Cardiac septum (tissue), 1 donor: ENCODE measurements at regions not wholly inside any gene's neighbourhood (a gene's known extent, or its start where the extent isn't known, plus 50 kb on each side); places are given as distances from the start of the nearest gene placed in this dataset.

Experiments used
- DNase-seq: peaks from one replicate; pipeline ENCODE4 v3.0.0-alpha.2; 2020; ENCODE audit warnings: low spot score
- intact Hi-C: fragments of 100-400 bp; cut with DNase I; formaldehyde crosslinking; loops from one replicate; pipeline ENCODE4 v1.14.0; 2022
- donor health status: DM: no; HTN: no; CAD: no.

- no peak for DNase-seq
- intact Hi-C loops: no loop called here
These were observed 198.7 kb upstream of the STXBP5 start for GRCh38 chr6:147005499-147005898.

- intact Hi-C loops: no loop called here
These were observed 196.8 kb upstream of the STXBP5 start for GRCh38 chr6:147007441-147007840.

DNA sequence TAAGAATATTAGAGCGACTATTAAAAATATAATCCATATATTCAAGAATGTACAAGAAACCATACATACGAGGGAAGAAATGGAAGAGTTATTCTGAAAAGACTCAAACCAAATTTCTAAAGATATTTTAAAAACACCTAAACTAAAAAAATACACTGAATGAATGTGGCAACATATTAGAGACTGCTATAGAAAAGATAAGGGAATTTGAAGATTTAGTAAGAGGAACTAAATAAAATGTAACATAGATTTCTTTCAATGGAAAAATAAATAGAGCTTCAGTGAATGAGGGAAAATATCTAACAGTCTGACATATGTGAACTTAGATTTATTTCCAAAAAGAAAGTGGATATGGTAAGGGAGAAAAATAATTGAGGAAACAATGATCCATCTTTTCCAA is 194.9 kb upstream of the STXBP5 start:
- no peak for DNase-seq
- intact Hi-C loops: no loop called here

More at GRCh38 chr6:147007441-147007840, 196.8 kb upstream of the STXBP5 start:
- no peak for DNase-seq

GRCh38 chr6:147015674-147016073 is 188.5 kb upstream of the STXBP5 start:
- DNase-seq: no peak
- intact Hi-C loops: no loop called here

GRCh38 chr6:147016440-147016839 is 187.8 kb upstream of the STXBP5 start:
- DNase-seq: no peak
- intact Hi-C loops: no loop called here

- DNase-seq: no peak
- intact Hi-C loops: no loop called here
These were observed 187.1 kb upstream of the STXBP5 start for GRCh38 chr6:147017153-147017552.

DNA sequence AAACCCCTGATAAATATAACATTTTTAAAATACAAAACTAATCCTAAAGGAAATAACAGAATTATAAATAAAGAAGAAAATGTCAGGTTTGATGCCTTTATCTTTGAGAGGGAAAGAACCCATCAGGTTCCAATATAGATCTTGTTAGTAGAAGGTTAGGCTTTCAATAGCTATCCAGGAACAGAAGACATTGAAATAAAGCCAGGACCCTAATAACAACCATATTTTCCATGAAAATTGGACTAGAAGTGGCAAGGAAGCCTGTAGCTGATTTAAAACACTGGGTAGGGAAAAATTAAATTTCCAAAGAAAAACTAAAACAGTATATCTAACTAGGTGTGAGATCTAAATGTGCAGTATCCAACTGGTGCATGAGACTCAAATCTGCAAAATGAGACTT is 185.2 kb upstream of the STXBP5 start:
- no peak for DNase-seq
- intact Hi-C loops: no loop called here

DNA sequence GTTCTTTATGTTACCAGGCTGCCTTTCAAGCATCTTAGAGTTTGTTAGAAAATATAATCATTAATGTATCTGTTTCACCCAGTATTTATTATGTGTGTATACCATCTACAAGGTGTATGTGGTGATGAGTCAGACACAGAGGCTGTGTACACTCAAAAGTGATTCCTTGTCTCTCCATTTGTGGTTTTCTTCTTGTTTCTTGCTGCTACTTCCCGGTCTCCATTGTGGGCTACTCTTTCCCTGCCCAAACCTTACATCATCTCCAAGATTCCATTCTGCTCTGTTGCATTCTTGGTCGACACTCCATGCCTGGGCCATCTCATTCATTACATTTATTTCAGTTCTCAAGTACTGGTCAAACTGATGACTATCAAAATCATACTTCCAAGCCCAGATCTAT is 182.2 kb upstream of the STXBP5 start:
- intact Hi-C loops: no loop called here
- no peak for DNase-seq

GRCh38 chr6:147023148-147023547 is 181.1 kb upstream of the STXBP5 start:
- intact Hi-C loops: no loop called here
- no peak for DNase-seq

DNA sequence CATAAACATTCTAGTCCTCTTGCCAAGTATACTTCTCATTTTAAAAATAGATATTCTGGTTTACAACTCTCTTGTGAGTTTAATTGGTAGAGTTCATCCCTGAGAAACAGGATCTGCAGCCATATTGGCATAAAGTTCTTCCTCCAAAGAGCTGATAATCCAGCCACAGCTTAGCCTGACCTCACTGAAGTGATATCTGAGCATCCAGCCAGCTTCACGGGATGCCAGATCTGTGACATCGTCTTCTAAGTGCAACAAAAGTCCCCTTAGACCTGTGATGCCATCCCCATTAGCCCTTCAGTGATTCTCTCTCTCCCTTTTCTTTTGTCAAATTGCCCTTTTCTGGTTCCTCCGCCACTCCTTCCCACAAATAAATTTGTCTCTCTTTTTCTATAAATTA is 180.6 kb upstream of the STXBP5 start:
- no peak for DNase-seq
- intact Hi-C loops: no loop called here

DNA sequence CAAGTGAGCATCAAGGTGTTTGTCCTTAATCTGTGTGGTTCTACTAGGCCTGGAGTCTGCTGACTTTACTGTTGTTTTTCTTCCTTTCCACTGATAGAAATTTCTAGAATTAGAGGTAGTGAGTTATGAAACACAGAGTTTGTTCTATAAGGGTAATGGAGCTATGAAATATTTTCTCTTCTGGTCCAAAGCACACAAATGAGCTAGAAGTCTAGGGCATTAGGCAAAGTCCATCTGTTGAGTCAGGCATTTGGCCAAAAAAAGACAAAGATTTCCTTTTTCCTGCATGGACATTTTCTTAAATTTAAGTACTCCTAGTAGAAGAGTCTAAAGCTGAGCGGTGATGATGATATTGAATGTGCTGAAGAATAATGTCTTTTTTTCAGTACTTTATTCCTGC is 174.3 kb upstream of the STXBP5 start:
- intact Hi-C loops: no loop called here
- no peak for DNase-seq

DNA sequence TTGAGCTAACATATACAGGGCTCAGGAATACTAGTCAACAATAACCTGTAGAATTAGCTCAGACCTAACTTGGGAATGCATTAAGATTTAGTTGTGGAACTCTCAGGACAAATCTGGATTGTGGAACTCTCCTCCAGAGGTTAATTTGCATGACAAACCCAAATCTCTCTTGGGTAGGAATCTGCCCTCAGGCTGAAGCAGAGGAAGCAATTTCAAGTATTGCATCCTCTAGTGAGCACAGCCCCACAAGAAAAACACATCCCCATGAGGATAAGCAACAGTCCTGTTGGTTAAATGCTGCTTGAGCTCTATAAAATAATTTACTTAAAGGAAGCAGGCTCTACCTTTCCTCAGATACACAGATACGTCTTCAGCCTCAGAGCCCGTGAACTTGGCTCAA is 170.9 kb upstream of the STXBP5 start:
- intact Hi-C loops: no loop called here
- no peak for DNase-seq

DNA sequence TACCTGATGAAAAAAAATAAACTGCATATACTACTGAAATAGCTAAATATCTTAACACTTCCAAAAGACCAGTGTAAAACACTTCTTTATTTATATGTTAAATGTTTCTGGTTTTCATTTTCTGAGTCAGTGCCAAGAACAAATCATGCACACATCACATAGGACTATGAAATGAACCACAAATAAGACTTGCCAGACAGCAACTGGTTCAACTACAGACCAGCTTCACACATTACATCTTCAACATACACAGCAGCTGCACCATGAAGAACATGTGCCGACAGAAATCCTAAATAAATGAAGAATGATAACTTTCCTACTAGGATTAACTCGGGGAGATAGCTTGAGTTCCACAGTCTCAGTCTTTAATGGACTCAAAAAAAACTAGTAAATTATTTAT is 168.3 kb upstream of the STXBP5 start:
- intact Hi-C loops: no loop called here
- no peak for DNase-seq

- no peak for DNase-seq
- intact Hi-C loops: no loop called here
These were observed 166.3 kb upstream of the STXBP5 start for GRCh38 chr6:147037881-147038280.

- intact Hi-C loops: no loop called here
These were observed 163.9 kb upstream of the STXBP5 start for GRCh38 chr6:147040121-147040910.

GRCh38 chr6:147042679-147043078 is 161.5 kb upstream of the STXBP5 start:
- DNase-seq: no peak
- intact Hi-C loops: no loop called here

More at GRCh38 chr6:147040121-147040910, 163.9 kb upstream of the STXBP5 start:
- no peak for DNase-seq

- intact Hi-C loops: no loop called here
- no peak for DNase-seq
These were observed 160.2 kb upstream of the STXBP5 start for GRCh38 chr6:147043994-147044477.

DNA sequence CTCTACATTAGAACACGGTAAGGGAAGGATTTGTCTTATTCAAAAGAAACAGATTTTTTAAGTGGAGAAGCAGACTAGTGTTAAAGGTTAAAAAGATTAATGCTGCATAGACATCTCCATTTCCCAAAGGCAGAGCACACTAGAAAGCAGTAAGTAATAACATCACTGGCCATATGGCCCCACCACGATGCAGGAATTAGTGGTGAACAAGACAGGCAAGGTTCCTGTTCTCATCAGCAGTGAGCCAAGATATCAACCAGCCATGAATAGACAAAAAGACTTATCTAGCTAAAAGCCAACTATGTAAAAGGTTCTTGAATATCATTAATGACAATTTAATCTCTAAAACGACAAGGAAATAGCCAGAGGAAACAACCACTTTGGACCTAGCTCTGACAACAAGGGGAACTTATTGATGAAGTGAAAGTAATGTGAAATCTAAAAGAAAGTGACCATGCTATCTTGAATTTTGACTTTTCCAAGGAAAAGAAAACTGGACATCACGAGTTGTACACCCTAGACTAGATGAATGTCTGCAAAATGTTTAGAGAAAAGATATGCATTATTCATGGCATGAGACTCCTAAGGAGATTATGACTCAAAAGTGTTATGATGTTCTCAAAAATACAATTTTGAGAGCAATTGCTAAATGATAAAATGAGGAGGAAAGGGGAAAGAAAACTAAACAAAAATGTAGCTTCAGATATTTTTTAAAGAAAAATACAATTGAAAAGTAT is 157.9 kb upstream of the STXBP5 start:
- no peak for DNase-seq
- intact Hi-C loops: no loop called here

GRCh38 chr6:147048930-147049329 is 155.3 kb upstream of the STXBP5 start:
- DNase-seq: no peak
- intact Hi-C loops: no loop called here

GRCh38 chr6:147053311-147053921 is 150.8 kb upstream of the STXBP5 start:
- intact Hi-C loops: no loop called here
- no peak for DNase-seq

DNA sequence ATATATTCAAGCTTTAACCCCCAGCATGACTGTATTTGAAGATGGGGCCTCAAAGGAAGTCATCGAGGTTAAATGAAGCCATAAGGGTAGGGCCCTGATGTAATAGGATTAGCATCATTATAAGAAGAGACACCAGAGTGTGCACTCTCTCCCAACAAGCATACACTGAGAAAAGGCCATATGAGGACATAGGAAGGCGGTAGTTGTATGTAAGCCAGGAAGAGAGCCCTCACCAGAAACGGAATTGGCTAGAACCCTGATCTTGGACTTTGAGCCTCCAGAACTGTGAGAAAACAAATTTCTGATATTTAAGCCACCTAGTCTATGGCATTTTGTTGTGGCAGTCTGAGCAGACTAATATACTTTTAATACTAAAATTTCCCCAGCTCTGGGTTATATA is 150.1 kb upstream of the STXBP5 start:
- DNase-seq: no peak
- intact Hi-C loops: no loop called here
